Panc1 (cell line): ENCODE measurements at regions not wholly inside any gene's neighbourhood (a gene's known extent, or its start where the extent isn't known, plus 50 kb on each side); places are given as distances from the start of the nearest gene placed in this dataset.

Experiments used
- POLR2AphosphoS5 ChIP-seq: IDR thresholded peaks from 2 replicates; pipeline ENCODE4 v1.6.1; 2012; ENCODE audit warnings: mild to moderate bottlenecking, low read depth, low read length, moderate library complexity
- TCF7L2 ChIP-seq: IDR thresholded peaks from 2 replicates; pipeline ENCODE4 v1.6.1; 2011; ENCODE audit warnings: mild to moderate bottlenecking, low read depth, low read length, inconsistent platforms
- TF ChIP-seq, protein P1 (sequence below): fragments of 450-650 bp; IDR thresholded peaks from 2 replicates; pipeline ENCODE4 v1.5.1; 2017; ENCODE audit warnings: mild to moderate bottlenecking

DNA sequence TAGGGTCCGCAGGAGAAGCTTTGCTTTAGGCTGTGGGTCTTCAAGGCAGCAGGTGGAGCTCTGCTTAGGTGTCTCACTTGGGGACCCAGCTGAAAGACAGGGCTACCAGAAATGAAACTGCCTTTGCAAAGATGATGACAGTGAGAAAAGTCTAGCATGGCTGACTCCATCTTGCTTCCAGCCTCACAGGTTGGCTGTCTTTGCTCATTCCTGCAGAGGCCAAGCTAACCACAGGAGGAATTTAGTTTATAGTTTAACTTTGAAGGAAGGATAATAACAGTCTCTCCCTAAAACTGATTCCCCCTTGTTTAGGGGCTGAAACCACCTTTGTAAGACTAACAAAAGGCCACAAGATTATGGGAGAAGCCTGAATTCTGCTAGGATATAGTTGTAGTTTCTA, 252.4 kb downstream of the UQCRFS1 start:
- TF ChIP-seq, protein P1, sequence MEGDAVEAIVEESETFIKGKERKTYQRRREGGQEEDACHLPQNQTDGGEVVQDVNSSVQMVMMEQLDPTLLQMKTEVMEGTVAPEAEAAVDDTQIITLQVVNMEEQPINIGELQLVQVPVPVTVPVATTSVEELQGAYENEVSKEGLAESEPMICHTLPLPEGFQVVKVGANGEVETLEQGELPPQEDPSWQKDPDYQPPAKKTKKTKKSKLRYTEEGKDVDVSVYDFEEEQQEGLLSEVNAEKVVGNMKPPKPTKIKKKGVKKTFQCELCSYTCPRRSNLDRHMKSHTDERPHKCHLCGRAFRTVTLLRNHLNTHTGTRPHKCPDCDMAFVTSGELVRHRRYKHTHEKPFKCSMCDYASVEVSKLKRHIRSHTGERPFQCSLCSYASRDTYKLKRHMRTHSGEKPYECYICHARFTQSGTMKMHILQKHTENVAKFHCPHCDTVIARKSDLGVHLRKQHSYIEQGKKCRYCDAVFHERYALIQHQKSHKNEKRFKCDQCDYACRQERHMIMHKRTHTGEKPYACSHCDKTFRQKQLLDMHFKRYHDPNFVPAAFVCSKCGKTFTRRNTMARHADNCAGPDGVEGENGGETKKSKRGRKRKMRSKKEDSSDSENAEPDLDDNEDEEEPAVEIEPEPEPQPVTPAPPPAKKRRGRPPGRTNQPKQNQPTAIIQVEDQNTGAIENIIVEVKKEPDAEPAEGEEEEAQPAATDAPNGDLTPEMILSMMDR = no peak
- TF ChIP-seq POLR2AphosphoS5 (no peak), TCF7L2 (no peak)
